GM19438 (cell line): ENCODE measurements at regions not wholly inside any gene's neighbourhood (a gene's known extent, or its start where the extent isn't known, plus 50 kb on each side); places are given as distances from the start of the nearest gene placed in this dataset.
"Not testable (repeated sequence)": the region's sequence is repeated elsewhere in the genome, so short reads cannot be mapped to it uniquely, and the experiment has no call there.

Experiments
- ATAC-seq: cut with Tn5 transposase; IDR thresholded peaks from one replicate; pipeline ENCODE4 v1.9.1; 2021; ENCODE audit warnings: low read depth; ENCODE audit not compliant: unreplicated experiment

GRCh38 chr16:29284159-29284558 is 122.4 kb downstream of the NPIPB11 start:
- not testable (repeated sequence) for ATAC-seq

DNA sequence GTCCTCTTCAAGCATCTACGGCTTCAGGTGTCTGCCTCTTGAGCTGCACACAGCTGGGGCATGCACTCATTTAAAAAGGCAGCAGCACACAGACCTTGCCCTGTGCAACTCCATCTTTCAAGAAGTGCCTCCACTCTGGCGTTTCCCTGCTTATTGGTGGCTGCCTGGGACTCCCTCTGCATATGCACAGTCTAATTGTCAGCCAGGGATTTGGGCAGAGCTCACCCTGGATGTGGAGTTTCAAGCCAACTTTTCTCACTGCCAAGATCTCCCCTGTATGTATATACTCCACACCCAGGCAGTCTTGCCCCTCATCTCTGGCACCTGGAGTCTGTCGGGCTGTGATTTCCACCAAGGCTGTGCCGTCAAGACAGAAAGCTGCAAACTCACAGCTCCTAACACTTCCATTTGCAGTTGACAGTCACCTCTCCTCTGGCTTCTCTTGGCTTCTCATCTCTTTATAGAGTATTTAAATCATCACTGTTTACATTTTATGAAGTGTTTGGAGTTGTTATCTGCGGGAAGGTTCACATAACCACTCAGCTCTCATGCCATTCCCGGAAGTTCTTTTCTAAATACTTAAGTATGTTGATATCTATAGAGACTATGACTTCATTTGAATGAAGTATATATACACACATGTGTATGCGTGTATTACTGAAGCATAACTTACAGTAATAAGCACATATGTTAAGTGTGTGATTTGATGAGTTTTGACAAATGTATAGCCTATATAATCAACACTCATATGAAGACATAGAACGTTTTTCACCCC is 128.2 kb downstream of the NPIPB11 start:
- not testable (repeated sequence) for ATAC-seq

DNA sequence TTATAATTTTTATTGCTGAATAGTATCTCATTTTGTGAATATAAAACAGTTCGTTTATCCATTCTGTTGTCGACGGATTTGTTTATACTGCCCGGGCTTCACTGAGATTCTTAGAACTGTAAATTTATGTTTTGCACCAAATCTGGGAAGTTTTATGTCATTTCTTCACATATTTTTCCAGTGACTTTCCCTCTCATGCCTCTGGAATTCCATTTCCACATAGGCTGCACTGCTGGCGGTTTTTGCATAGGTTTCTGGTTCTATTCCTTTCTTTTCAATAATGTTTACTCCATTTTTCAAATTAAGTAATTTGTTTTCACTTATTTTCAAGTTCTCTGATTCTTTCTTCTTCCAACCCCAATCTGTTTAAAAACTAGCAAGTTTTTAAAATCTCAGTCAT is 130.1 kb downstream of the NPIPB11 start:
- ATAC-seq, result not testable (repeated sequence)

DNA sequence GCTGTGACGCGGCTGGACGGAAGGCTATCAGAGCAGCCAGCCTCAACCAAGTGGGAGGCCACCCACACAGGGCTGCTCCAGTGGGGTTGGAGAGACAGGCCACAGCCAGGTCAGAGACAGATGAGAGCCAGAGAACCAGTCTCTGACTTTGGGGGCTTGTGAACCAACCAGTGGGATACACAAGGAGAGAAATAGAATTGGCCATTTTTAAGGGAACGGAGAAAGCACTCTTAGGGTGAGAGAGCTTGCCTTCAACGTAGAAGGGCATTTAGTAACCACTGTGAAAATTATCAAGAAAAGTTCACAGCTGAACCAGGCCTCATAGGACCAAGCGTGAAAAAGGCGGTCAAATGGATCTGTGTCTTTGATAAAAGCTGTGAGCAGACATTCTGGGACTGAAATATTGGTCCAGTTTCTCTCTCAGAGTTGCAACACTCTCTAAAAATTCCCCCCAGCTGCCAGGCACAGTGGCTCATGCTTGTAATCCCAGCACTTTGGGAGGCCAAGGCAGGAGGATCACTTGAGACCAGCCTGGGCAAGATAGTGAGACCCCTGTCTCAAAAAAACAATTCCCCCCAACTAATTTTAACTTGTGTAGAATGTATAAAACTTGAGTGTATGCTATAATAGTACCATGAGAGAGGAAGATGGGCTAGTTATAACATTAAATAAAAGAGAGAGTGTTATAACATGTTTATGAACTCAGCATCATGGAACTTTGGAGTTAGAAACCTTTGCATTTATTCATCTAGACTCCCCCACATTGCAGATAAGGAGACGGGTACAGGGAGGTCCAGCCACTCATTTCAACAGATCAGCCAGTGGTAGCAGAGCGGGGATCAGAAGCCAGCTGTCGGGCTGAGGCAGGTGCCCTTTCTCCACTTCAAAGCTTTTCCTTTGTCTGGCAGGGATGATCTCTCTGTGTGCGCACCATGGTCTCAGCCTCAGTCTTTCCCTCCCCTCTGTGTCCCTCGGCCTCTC is 132.2 kb downstream of the NPIPB11 start:
- not testable (repeated sequence) for ATAC-seq

- ATAC-seq, result not testable (repeated sequence)
Measured at GRCh38 chr16:29273298-29274054, 133.0 kb downstream of the NPIPB11 start.

DNA sequence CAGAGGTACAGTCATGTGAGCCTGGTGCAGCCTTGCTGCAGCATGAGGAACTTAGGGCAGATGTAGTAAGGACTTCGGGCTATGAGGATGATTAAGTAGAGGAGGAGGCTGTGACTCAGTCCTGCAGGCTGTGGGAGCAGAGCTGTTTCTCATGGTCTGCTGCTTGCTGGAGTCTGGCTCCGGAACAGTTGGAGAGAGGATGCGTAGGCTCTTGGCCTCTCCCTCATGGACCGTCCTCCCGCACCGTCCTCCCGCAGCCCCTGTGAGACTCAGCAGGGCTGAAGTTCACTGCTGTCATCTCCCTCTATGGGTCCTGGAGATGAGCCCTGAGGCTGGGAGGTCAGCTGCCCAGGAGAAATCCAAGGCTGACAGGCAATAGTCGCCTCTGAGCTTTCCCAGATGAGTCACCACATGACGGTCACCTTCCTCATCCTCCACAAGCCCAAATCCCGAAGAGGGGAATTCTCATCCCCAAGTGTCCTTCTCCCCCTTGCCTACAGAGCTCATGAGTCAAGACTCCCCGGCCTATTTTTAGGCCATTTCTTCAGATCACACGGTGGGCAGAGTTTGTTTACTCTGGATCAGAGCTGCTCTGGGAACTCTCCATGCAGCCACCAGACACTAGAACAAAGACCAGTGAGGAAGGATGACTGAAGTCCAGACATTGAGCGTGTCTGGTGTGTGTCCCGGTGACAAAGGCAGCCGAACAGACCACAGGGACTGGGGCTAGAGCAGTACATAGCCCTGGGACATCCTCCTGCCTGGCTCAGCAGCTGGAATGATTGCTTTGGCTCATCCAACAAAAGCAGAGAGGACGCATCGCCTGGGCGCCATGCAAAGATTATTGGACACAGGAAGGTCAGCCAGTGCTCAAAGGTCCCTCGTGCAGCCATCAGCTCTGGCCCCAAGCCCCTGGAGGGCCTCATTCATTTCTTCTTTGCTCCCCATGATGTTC is 134.5 kb downstream of the NPIPB11 start:
- ATAC-seq, result not testable (repeated sequence)

GRCh38 chr16:29270923-29271322 is 135.6 kb downstream of the NPIPB11 start:
- ATAC-seq, result not testable (repeated sequence)

- ATAC-seq, result not testable (repeated sequence)
Measured at GRCh38 chr16:29270033-29270432, 136.5 kb downstream of the NPIPB11 start.

DNA sequence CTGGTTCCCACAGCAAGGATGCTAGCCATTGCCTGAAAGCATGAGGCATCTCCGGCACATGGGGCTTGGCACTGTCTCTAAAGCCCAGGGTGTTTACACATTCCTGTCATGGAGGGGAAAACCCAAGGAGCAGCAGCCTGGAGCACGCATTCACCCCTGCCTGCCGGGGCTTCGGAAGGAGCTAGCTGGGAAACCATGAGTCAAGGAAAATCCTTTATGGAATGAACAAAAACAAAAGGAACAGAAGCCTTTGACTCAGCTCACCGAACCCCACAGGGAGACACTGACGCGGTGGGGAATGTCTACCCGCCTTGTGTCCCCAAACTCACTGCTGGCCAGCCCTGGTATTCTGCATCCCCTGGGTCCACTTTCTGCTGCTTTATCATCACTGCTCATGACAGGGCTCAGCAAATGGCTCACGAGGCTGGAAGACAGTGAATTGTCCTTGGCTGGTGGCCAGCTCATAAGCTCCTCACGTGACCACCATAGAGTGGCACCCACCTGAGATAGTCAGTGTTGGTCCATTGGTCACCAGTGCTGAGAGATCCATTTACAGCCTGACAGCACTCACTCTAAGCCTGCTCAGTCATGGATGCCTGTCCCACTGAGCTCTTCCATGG is 137.2 kb downstream of the NPIPB11 start:
- not testable (repeated sequence) for ATAC-seq

DNA sequence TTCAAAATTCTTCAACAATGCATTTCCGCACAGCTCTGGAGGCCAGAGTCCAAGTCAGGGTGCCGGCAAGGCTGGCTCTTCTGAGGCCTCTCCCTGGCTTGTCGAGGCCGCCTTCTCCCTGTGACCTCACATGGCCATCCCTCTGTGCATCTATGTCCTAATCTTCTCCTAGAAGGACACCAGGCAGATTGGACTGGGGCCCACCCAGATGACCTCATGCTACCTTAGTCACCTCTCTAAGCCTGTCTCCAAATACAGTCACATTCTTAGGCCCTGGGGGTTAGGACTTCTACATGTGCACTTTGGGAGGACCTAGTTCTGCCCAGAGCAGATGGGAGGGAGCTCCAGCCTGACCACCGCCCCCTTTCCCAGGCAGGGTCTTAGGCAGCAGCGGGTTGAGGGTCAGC is 137.7 kb downstream of the NPIPB11 start:
- ATAC-seq, result not testable (repeated sequence)

DNA sequence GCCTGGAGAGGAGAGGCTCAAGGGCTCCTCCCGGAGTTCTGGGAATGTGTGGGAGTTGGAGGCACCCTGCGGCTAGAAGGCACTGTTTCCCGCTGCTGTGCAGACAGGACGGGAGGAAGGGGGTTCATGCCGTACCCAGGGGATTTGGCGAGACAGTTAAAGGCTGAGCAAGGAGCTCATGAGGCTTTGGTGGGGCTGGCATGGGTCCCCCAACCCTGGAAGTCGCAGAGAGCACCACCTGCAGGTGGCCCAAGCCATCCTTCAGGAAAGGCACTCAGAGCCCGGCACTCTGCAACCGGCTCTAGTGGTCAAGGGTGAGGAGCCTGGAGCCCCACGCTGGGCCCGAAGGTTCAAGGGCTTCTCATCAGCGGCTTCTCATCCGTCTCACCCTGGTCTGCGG is 138.2 kb downstream of the NPIPB11 start:
- ATAC-seq, result not testable (repeated sequence)

- not testable (repeated sequence) for ATAC-seq
Measured at GRCh38 chr16:29267891-29268290, 138.6 kb downstream of the NPIPB11 start.

- ATAC-seq, result not testable (repeated sequence)
Measured at GRCh38 chr16:29267055-29267619, 139.4 kb downstream of the NPIPB11 start.

GRCh38 chr16:29266612-29267011 is 139.9 kb downstream of the NPIPB11 start:
- not testable (repeated sequence) for ATAC-seq

- not testable (repeated sequence) for ATAC-seq
Measured at GRCh38 chr16:29265255-29265853, 141.2 kb downstream of the NPIPB11 start.

DNA sequence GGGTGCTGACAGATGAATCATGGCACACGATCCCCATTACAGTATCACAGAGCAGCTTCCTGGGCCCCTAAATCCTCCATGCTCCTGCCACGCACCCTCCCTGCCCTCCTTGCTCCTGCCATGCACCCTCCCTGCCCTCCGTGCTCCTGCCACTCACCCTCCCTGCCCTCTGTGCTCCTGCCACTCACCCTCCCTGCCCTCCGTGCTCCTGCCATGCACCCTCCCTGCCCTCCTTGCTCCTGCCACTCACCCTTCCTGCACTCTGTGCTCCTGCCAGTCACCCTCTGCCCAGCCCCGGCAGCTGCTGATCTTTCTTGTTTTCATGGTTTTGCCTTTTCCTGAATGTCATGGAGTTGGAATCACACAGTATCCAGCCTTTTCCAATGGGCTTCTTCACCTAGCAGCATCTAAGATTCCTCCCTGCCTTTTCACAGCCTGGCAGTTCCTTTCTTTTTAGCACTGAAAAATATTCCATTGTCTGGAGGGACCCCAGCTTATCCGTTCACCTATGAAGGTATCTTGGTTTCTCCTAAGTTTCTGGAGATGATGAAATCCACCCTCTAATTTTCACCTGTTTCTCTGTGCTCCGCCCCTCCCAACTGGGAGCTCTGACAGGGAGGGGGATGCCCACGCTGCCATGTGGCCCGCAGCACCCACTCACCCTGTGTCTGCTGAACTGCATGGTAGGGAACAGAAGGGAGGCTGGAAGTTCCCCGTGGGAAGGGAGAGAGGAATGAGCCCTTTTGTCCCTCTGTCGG is 142.3 kb downstream of the NPIPB11 start:
- ATAC-seq, result not testable (repeated sequence)

GRCh38 chr16:29262725-29263124 is 143.8 kb downstream of the NPIPB11 start:
- ATAC-seq, result not testable (repeated sequence)
